IPS-18c (cell line): ENCODE measurements at regions not wholly inside any gene's neighbourhood (a gene's known extent, or its start where the extent isn't known, plus 50 kb on each side); places are given as distances from the start of the nearest gene placed in this dataset.
"Not testable (repeated sequence)": the region's sequence is repeated elsewhere in the genome, so short reads cannot be mapped to it uniquely, and the experiment has no call there.

Experiments used
- H3K4me3 ChIP-seq: 2 replicates; pipeline ENCODE4 v1.7.0; 2013; ENCODE audit warnings: low read depth, mild to moderate bottlenecking, low read length, moderate library complexity; ENCODE audit not compliant: insufficient read depth
- H3K9me3 ChIP-seq: one replicate; pipeline ENCODE4 v1.6.1; 2013; ENCODE audit warnings: mild to moderate bottlenecking, low read length, moderate library complexity; ENCODE audit not compliant: control insufficient read depth, insufficient read depth

- H3K9me3 ChIP-seq = no peaks in the 10 kb centered on the region
- no peak overlapping the region for H3K4me3 ChIP-seq
Measured at GRCh38 chr7:142592231-142592630, 157.0 kb upstream of the PRSS1 start.

- no peaks in the 10 kb centered on the region for H3K9me3 ChIP-seq
- H3K4me3 ChIP-seq = no peak overlapping the region
Measured at GRCh38 chr7:142590830-142591457, 158.3 kb upstream of the PRSS1 start.

- no peak overlapping the region for H3K4me3 ChIP-seq
- no peaks in the 10 kb centered on the region for H3K9me3 ChIP-seq
Measured at GRCh38 chr7:142590077-142590476, 159.2 kb upstream of the PRSS1 start.

GRCh38 chr7:142587578-142588191, 161.6 kb upstream of the PRSS1 start:
- no peaks in the 10 kb centered on the region for H3K9me3 ChIP-seq
- no peak overlapping the region for H3K4me3 ChIP-seq

GRCh38 chr7:142586611-142587010, 162.7 kb upstream of the PRSS1 start:
- Histone ChIP-seq H3K9me3 (no peaks in the 10 kb centered on the region), H3K4me3 (no peak overlapping the region)

- Histone ChIP-seq H3K9me3 (no peaks in the 10 kb centered on the region), H3K4me3 (no peak overlapping the region)
Measured at GRCh38 chr7:142585425-142585824, 163.8 kb upstream of the PRSS1 start.

- no peaks in the 10 kb centered on the region for H3K9me3 ChIP-seq
Measured at GRCh38 chr7:142584765-142585164, 164.5 kb upstream of the PRSS1 start.

GRCh38 chr7:142583446-142583845, 165.8 kb upstream of the PRSS1 start:
- H3K9me3 ChIP-seq = no peaks in the 10 kb centered on the region
- no peak overlapping the region for H3K4me3 ChIP-seq

More at GRCh38 chr7:142584765-142585164, 164.5 kb upstream of the PRSS1 start:
- no peak overlapping the region for H3K4me3 ChIP-seq

GRCh38 chr7:142582351-142582750, 166.9 kb upstream of the PRSS1 start:
- no peak overlapping the region for H3K4me3 ChIP-seq

GRCh38 chr7:142581341-142581740, 167.9 kb upstream of the PRSS1 start:
- Histone ChIP-seq H3K4me3 (no peak overlapping the region), H3K9me3 (no peaks in the 10 kb centered on the region)

More at GRCh38 chr7:142582351-142582750, 166.9 kb upstream of the PRSS1 start:
- H3K9me3 ChIP-seq = no peaks in the 10 kb centered on the region

- Histone ChIP-seq H3K9me3 (no peaks in the 10 kb centered on the region), H3K4me3 (no peak overlapping the region)
Measured at GRCh38 chr7:142579946-142580345, 169.3 kb upstream of the PRSS1 start.

- not testable (repeated sequence) for H3K4me3 ChIP-seq, H3K9me3 ChIP-seq
Measured at GRCh38 chr7:142575351-142575750, 173.9 kb upstream of the PRSS1 start.

GRCh38 chr7:142571581-142571980, 177.7 kb upstream of the PRSS1 start:
- H3K9me3 ChIP-seq = no peaks in the 10 kb centered on the region
- H3K4me3 ChIP-seq = no peak overlapping the region

GRCh38 chr7:142569851-142570250, 179.4 kb upstream of the PRSS1 start:
- H3K4me3 ChIP-seq = no peak overlapping the region
- H3K9me3 ChIP-seq = no peaks in the 10 kb centered on the region

GRCh38 chr7:142568435-142569097, 180.7 kb upstream of the PRSS1 start:
- Histone ChIP-seq H3K4me3 (no peak overlapping the region), H3K9me3 (no peaks in the 10 kb centered on the region)

- H3K9me3 ChIP-seq = no peaks in the 10 kb centered on the region
Measured at GRCh38 chr7:142567201-142568075, 181.8 kb upstream of the PRSS1 start.

GRCh38 chr7:142566271-142566670, 183.0 kb upstream of the PRSS1 start:
- Histone ChIP-seq H3K9me3 (no peaks in the 10 kb centered on the region), H3K4me3 (no peak overlapping the region)

More at GRCh38 chr7:142567201-142568075, 181.8 kb upstream of the PRSS1 start:
- no peak overlapping the region for H3K4me3 ChIP-seq
